ENCODE measurements at regions not wholly inside any gene's neighbourhood (a gene's known extent, or its start where the extent isn't known, plus 50 kb on each side); places are given as distances from the start of the nearest gene placed in this dataset.

GRCh38 chr1:4396551-4396950 lies 257.9 kb upstream of the AJAP1 start:
- DNase-seq = no peak

- no peak for DNase-seq
Observed at GRCh38 chr1:4397196-4397595, 257.2 kb upstream of the AJAP1 start.

- DNase-seq = no peak
Observed at GRCh38 chr1:4402032-4402431, 252.4 kb upstream of the AJAP1 start.

GRCh38 chr1:4404854-4405590 lies 249.4 kb upstream of the AJAP1 start:
- no peak for DNase-seq

- DNase-seq = no peak
Observed at GRCh38 chr1:4407851-4408250, 246.6 kb upstream of the AJAP1 start.

GRCh38 chr1:4408380-4408779 lies 246.0 kb upstream of the AJAP1 start:
- no peak for DNase-seq

GRCh38 chr1:4411862-4412261 lies 242.5 kb upstream of the AJAP1 start:
- no peak for DNase-seq

- no peak for DNase-seq
Observed at GRCh38 chr1:4415476-4415875, 238.9 kb upstream of the AJAP1 start.

GRCh38 chr1:4416189-4416588 lies 238.2 kb upstream of the AJAP1 start:
- DNase-seq = no peak

GRCh38 chr1:4418021-4418420 lies 236.4 kb upstream of the AJAP1 start:
- no peak for DNase-seq

GRCh38 chr1:4421986-4422385 lies 232.4 kb upstream of the AJAP1 start:
- no peak for DNase-seq

- no peak for DNase-seq
Observed at GRCh38 chr1:4422504-4423289, 231.7 kb upstream of the AJAP1 start.

GRCh38 chr1:4424254-4424653 lies 230.2 kb upstream of the AJAP1 start:
- DNase-seq = no peak

- no peak for DNase-seq
Observed at GRCh38 chr1:4424766-4425165, 229.6 kb upstream of the AJAP1 start.

GRCh38 chr1:4425892-4426291 lies 228.5 kb upstream of the AJAP1 start:
- DNase-seq = no peak

GRCh38 chr1:4428711-4429110 lies 225.7 kb upstream of the AJAP1 start:
- DNase-seq = no peak

- no peak for DNase-seq
Observed at GRCh38 chr1:4430406-4431365, 223.7 kb upstream of the AJAP1 start.

- DNase-seq = no peak
Observed at GRCh38 chr1:4431491-4431890, 222.9 kb upstream of the AJAP1 start.

- DNase-seq = no peak
Observed at GRCh38 chr1:4433075-4433474, 221.3 kb upstream of the AJAP1 start.

- no peak for DNase-seq
Observed at GRCh38 chr1:4444086-4444485, 210.3 kb upstream of the AJAP1 start.

GRCh38 chr1:4447778-4448420 lies 206.5 kb upstream of the AJAP1 start:
- DNase-seq = no peak

- DNase-seq = no peak
Observed at GRCh38 chr1:4449972-4450371, 204.4 kb upstream of the AJAP1 start.

GRCh38 chr1:4452701-4453100 lies 201.7 kb upstream of the AJAP1 start:
- DNase-seq = no peak

Data from activated naive CD4-positive, alpha-beta T cell treated with anti-CD3 and anti-CD28 coated beads, Interleukin-2, amount 50 U/mL, for 16 hours (primary cell).